GM13977 (cell line): ENCODE measurements at regions not wholly inside any gene's neighbourhood (a gene's known extent, or its start where the extent isn't known, plus 50 kb on each side); places are given as distances from the start of the nearest gene placed in this dataset.

Source experiments
- DNase-seq: peaks from one replicate; pipeline ENCODE4 v3.0.0; 2012; ENCODE audit warnings: low spot score
- CTCF ChIP-seq: IDR thresholded peaks from 2 replicates; pipeline ENCODE4 v1.5.1; 2012; ENCODE audit warnings: mild to moderate bottlenecking, control low read depth; ENCODE audit not compliant: insufficient read depth; ENCODE audit errors: extremely low read depth, missing control alignments
- in situ Hi-C: fragments of 300-500 bp; cut with MboI; formaldehyde crosslinking; loops from one replicate; pipeline ENCODE4 v1.12.0; 2022; ENCODE audit warnings: low sequenced_read_pairs, low pct_unique_long_range_greater_than_20kb, mixed read lengths, inconsistent platforms; ENCODE audit not compliant: unreplicated experiment

GRCh38 chr17:68661265-68662036 is 60.3 kb upstream of the FAM20A start:
- in situ Hi-C loops: no loop called here
- no peak for TF ChIP-seq CTCF
- no peak for DNase-seq

- DNase-seq: no peak
- no peak for TF ChIP-seq CTCF
- in situ Hi-C loops: no loop called here
These were observed 59.1 kb upstream of the FAM20A start for GRCh38 chr17:68660302-68660701.

GRCh38 chr17:68658999-68659780 is 58.0 kb upstream of the FAM20A start:
- no peak for TF ChIP-seq CTCF
- in situ Hi-C loops: no loop called here
- DNase-seq: no peak

GRCh38 chr17:68657576-68657975 is 56.4 kb upstream of the FAM20A start:
- TF ChIP-seq CTCF: no peak
- in situ Hi-C loops: no loop called here
- no peak for DNase-seq

- no peak for TF ChIP-seq CTCF
- no peak for DNase-seq
- in situ Hi-C loops: no loop called here
These were observed 56.0 kb upstream of the FAM20A start for GRCh38 chr17:68657166-68657565.

- TF ChIP-seq CTCF: no peak
- in situ Hi-C loops: no loop called here
- no peak for DNase-seq
These were observed 55.5 kb upstream of the FAM20A start for GRCh38 chr17:68656666-68657065.
